ENCODE measurements at regions not wholly inside any gene's neighbourhood (a gene's known extent, or its start where the extent isn't known, plus 50 kb on each side); places are given as distances from the start of the nearest gene placed in this dataset.
A peak's percentile ranks its signal among the peaks of the same experiment; 100 is the strongest.

GRCh38 chr18:4813708-4814107, 358.6 kb upstream of the DLGAP1 start:
- Histone ChIP-seq H3K4me1 (no peaks in the 10 kb centered on the region), H3K36me3 (no peaks in the 10 kb centered on the region), H3K27ac (no peak overlapping the region), H3K4me3 (no peak overlapping the region), H3K27me3 (no peaks in the 10 kb centered on the region), H3K9me3 (no peaks in the 10 kb centered on the region)
- DNase-seq (no peak), ATAC-seq (no peak)
- intact Hi-C loops (cut with DNase I), result no loop called here
- no peak for TF ChIP-seq CTCF (IDR thresholded peaks at IDR 0.05)

- DNase-seq (no peak), ATAC-seq (no peak)
- no peaks in the 10 kb centered on the region for H3K4me1 ChIP-seq
- no peak overlapping the region for H3K27ac ChIP-seq
- no peak for TF ChIP-seq CTCF (IDR thresholded peaks at IDR 0.05)
- H3K4me3 ChIP-seq, result no peak overlapping the region
- no peaks in the 10 kb centered on the region for H3K9me3 ChIP-seq
- no peaks in the 10 kb centered on the region for H3K36me3 ChIP-seq
- intact Hi-C loops (cut with DNase I), result no loop called here
- no peaks in the 10 kb centered on the region for H3K27me3 ChIP-seq
Measured at GRCh38 chr18:4808891-4809290, 353.8 kb upstream of the DLGAP1 start.

GRCh38 chr18:4807604-4808293, 352.6 kb upstream of the DLGAP1 start:
- intact Hi-C loops (cut with DNase I), result no loop called here
- Histone ChIP-seq H3K36me3 (no peaks in the 10 kb centered on the region), H3K27me3 (no peaks in the 10 kb centered on the region), H3K4me3 (no peak overlapping the region), H3K27ac (no peak overlapping the region), H3K9me3 (no peaks in the 10 kb centered on the region), H3K4me1 (no peaks in the 10 kb centered on the region)
- ATAC-seq (no peak), DNase-seq (no peak)
- no peak for TF ChIP-seq CTCF (IDR thresholded peaks at IDR 0.05)

- ATAC-seq (no peak), DNase-seq (no peak)
- no peak overlapping the region for H3K27ac ChIP-seq
- H3K36me3 ChIP-seq, result no peaks in the 10 kb centered on the region
- H3K4me1 ChIP-seq, result no peaks in the 10 kb centered on the region
- H3K4me3 ChIP-seq, result no peak overlapping the region
- no peak for TF ChIP-seq CTCF (IDR thresholded peaks at IDR 0.05)
- H3K27me3 ChIP-seq, result no peaks in the 10 kb centered on the region
- intact Hi-C loops (cut with DNase I), result no loop called here
- no peaks in the 10 kb centered on the region for H3K9me3 ChIP-seq
Measured at GRCh38 chr18:4806331-4806730, 351.2 kb upstream of the DLGAP1 start.

GRCh38 chr18:4802296-4802695, 347.2 kb upstream of the DLGAP1 start:
- ATAC-seq (peak; percentile 9), DNase-seq (no peak)
- Histone ChIP-seq H3K27me3 (no peaks in the 10 kb centered on the region), H3K4me3 (no peak overlapping the region), H3K36me3 (no peaks in the 10 kb centered on the region), H3K4me1 (no peaks in the 10 kb centered on the region), H3K9me3 (no peaks in the 10 kb centered on the region), H3K27ac (no peak overlapping the region)
- no peak for TF ChIP-seq CTCF (IDR thresholded peaks at IDR 0.05)
- intact Hi-C loops (cut with DNase I), result no loop called here

- Histone ChIP-seq H3K36me3 (no peaks in the 10 kb centered on the region), H3K9me3 (no peaks in the 10 kb centered on the region), H3K27ac (no peak overlapping the region), H3K4me1 (no peaks in the 10 kb centered on the region), H3K4me3 (no peak overlapping the region), H3K27me3 (no peaks in the 10 kb centered on the region)
- no peak for DNase-seq
- no peak for ATAC-seq
- no peak for TF ChIP-seq CTCF (IDR thresholded peaks at IDR 0.05)
- intact Hi-C loops (cut with DNase I), result no loop called here
Measured at GRCh38 chr18:4801151-4801550, 346.0 kb upstream of the DLGAP1 start.
